HCT116 (cell line): ENCODE measurements at regions not wholly inside any gene's neighbourhood (a gene's known extent, or its start where the extent isn't known, plus 50 kb on each side); places are given as distances from the start of the nearest gene placed in this dataset.

ENCODE experiments used
- CEBPB ChIP-seq: IDR thresholded peaks from 2 replicates; pipeline ENCODE4 v1.6.1; 2012; ENCODE audit warnings: low read depth
- CTCF ChIP-seq, 3 experiments: fragments of 200-600 bp in 1 of 3; sonication (generic) in 1 of 3; IDR thresholded peaks in 2 of 3; conservative IDR thresholded peaks in 1 of 3; 2 replicates each; pipeline ENCODE4 v1.5.1; 2012 to 2017; ENCODE audit warnings: low read depth in 2 of 3, low read length in 2 of 3, antibody characterized with exemption in 1 of 3, borderline replicate concordance in 1 of 3, control low read depth in 1 of 3, mild to moderate bottlenecking in 1 of 3, mixed read lengths in 1 of 3, mixed run types in 1 of 3, moderate library complexity in 1 of 3; ENCODE audit not compliant: insufficient read depth in 1 of 3
- EGR1 ChIP-seq: IDR thresholded peaks from 2 replicates; pipeline ENCODE4 v1.6.1; 2012; ENCODE audit warnings: low read depth
- EZH2 ChIP-seq: fragments of 200-600 bp; sonication (generic); IDR thresholded peaks from 2 replicates; pipeline ENCODE4 v1.6.1; 2017; ENCODE audit warnings: antibody characterized with exemption, mixed run types
- EZH2phosphoT487 ChIP-seq: fragments of 200-600 bp; IDR thresholded peaks from 2 replicates; pipeline ENCODE4 v1.6.1; 2018; ENCODE audit warnings: antibody characterized with exemption, borderline replicate concordance
- JUND ChIP-seq: IDR thresholded peaks from 2 replicates; pipeline ENCODE4 v1.6.1; 2012
- MAX ChIP-seq: IDR thresholded peaks from 2 replicates; pipeline ENCODE4 v1.6.1; 2012
- POLR2A ChIP-seq: IDR thresholded peaks from 2 replicates; pipeline ENCODE4 v1.7.0; 2011; ENCODE audit warnings: borderline replicate concordance; ENCODE audit not compliant: insufficient read depth, insufficient read length; ENCODE audit errors: extremely low read depth
- POLR2AphosphoS5 ChIP-seq: IDR thresholded peaks from 2 replicates; pipeline ENCODE4 v1.6.1; 2011; ENCODE audit warnings: mild to moderate bottlenecking, low read depth, low read length, moderate library complexity
- RAD21 ChIP-seq: IDR thresholded peaks from 2 replicates; pipeline ENCODE4 v1.6.1; 2012; ENCODE audit warnings: low read depth, mild to moderate bottlenecking
- REST ChIP-seq: IDR thresholded peaks from 2 replicates; pipeline ENCODE4 v1.6.1; 2012; ENCODE audit warnings: low read depth
- SIN3A ChIP-seq: IDR thresholded peaks from 2 replicates; pipeline ENCODE4 v1.6.1; 2012; ENCODE audit warnings: low read depth
- SRF ChIP-seq: IDR thresholded peaks from 2 replicates; pipeline ENCODE4 v1.6.1; 2012; ENCODE audit warnings: low read depth
- YY1 ChIP-seq: IDR thresholded peaks from 2 replicates; pipeline ENCODE4 v1.6.1; 2011; ENCODE audit warnings: low read length, low read depth, moderate library complexity, mild to moderate bottlenecking; ENCODE audit not compliant: insufficient replicate concordance; ENCODE audit errors: extremely low read depth

- TF ChIP-seq CTCF (IDR thresholded peaks at IDR 0.05 in 2 of 3, conservative IDR thresholded peaks at IDR 0.05 in 1 of 3; ENCODE audit: borderline replicate concordance in 1 of 3, insufficient read depth in 1 of 3, low read depth in 2 of 3, low read length in 2 of 3) = no peak
- no peak for TF ChIP-seq MAX
- no peak for TF ChIP-seq RAD21
- no peak for TF ChIP-seq CEBPB
- TF ChIP-seq POLR2AphosphoS5 = no peak
- TF ChIP-seq REST = no peak
- no peak for TF ChIP-seq POLR2A
- TF ChIP-seq SRF = no peak
- TF ChIP-seq SIN3A = no peak
- no peak for TF ChIP-seq YY1
- no peak for TF ChIP-seq EZH2
- TF ChIP-seq JUND = no peak
- TF ChIP-seq EGR1 = no peak
- no peak for TF ChIP-seq EZH2phosphoT487
Measured at GRCh38 chrX:45400027-45400779, 199.5 kb upstream of the DIPK2B start.
